ENCODE measurements at regions not wholly inside any gene's neighbourhood (a gene's known extent, or its start where the extent isn't known, plus 50 kb on each side); places are given as distances from the start of the nearest gene placed in this dataset.

DNA sequence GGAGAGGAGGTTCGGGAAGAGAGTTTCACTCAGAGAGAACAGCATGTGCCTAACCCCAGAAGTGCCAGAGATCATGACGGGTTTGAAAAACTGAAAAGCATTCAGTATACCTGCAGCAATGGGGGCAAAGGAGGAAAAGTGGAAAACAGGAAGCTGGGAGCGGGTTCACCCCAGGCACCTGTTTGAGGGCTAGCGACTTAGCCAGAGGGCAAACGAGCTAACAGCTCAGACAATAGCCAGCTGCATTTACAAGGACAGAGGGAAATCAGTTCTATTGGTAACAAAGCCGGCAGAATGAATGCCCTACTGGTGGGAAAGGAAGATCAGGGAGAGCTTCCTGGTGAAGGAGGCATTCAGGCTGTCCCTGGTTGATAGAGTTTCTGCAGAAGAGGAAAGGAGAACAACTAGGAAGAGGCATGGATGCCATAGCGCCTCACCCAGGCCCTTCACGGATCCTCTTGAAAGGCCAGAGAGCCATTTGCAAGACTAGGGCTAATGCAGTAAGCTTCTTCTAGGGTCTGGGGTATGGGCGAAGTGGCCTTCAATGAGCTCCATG is 141.7 kb upstream of the ADRA1B start:
- DNase-seq (ENCODE audit: low read depth), result no peak
- no peak overlapping the region for H3K4me3 ChIP-seq (ENCODE audit: low read depth, low read length)
- TF ChIP-seq, protein P1, sequence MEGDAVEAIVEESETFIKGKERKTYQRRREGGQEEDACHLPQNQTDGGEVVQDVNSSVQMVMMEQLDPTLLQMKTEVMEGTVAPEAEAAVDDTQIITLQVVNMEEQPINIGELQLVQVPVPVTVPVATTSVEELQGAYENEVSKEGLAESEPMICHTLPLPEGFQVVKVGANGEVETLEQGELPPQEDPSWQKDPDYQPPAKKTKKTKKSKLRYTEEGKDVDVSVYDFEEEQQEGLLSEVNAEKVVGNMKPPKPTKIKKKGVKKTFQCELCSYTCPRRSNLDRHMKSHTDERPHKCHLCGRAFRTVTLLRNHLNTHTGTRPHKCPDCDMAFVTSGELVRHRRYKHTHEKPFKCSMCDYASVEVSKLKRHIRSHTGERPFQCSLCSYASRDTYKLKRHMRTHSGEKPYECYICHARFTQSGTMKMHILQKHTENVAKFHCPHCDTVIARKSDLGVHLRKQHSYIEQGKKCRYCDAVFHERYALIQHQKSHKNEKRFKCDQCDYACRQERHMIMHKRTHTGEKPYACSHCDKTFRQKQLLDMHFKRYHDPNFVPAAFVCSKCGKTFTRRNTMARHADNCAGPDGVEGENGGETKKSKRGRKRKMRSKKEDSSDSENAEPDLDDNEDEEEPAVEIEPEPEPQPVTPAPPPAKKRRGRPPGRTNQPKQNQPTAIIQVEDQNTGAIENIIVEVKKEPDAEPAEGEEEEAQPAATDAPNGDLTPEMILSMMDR (conservative IDR thresholded peaks at IDR 0.05; ENCODE audit: low read depth, low read length), result no peak

DNA sequence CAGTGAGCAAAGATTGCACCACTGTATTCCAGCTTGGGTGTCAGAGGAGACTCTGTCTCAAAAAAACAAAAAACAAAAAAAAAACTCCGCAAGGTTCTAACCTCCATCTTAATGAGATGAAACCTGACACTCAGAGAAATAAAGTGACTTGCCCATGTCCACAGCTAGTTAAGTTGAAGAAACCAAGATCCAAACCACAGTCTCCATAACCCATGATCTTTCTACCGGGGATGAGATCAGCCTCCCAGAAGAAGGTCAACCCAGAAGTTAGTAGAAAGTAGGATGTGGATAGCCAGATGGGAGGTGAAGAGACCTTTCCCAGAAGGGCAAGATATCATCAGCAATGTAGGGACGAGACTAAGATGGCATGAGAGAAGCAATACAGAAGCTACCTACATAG is 140.4 kb upstream of the ADRA1B start:
- TF ChIP-seq, protein P1 (conservative IDR thresholded peaks at IDR 0.05; ENCODE audit: low read depth, low read length), result no peak
- H3K4me3 ChIP-seq (ENCODE audit: low read depth, low read length), result no peak overlapping the region
- DNase-seq (ENCODE audit: low read depth), result no peak

DNA sequence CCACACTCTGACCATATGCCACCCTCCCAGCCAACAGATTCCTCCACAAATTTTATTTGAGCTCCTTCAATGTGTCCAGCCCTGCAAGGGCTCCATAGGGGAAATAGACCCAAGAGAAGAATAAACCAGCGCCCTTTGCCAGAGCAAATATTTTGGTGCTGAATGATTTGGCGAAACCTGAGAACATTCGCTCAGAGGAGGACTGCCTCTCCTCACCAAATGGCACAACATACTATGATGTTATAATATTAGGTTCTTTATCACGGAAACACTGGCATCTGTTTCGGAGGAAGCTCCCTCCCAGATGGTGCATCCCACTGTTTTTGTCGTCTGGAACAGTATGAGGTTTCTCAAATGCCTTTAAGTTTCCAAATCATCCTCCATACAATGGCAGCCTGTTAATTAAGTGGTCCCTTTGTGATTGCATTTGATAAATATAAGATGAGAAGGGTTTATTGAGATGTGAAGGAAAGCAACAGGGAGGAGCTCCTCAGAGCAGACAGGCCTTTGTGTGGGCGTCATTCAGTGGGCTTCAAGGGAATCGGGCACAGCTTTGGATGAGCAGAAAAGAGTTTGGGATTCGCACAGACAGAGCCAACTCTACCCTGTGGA is 139.1 kb upstream of the ADRA1B start:
- H3K4me3 ChIP-seq (ENCODE audit: low read depth, low read length), result no peak overlapping the region
- TF ChIP-seq, protein P1 (conservative IDR thresholded peaks at IDR 0.05; ENCODE audit: low read depth, low read length), result no peak
- no peak for DNase-seq (ENCODE audit: low read depth)

DNA sequence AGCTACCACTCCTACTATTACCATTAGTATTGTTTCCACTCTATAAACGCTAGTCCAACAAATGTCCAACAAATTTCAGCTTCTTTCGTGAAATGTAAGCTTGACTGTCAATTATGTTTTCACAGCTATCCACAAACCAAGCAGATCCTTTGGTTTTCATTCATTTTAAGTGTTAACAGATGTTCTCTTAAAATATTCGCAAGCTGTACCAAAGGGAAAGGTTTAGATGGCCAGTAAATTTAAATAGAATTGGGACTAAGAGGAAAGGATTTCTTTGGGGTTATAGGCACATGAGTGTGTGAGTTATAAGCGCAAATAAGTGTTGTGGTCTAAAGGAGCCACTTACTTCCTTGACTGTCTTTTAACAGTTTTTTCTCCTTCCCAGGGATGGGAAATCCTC is 136.8 kb upstream of the ADRA1B start:
- H3K4me3 ChIP-seq (ENCODE audit: low read depth, low read length), result no peak overlapping the region
- TF ChIP-seq, protein P1 (conservative IDR thresholded peaks at IDR 0.05; ENCODE audit: low read depth, low read length), result no peak
- DNase-seq (ENCODE audit: low read depth), result no peak

DNA sequence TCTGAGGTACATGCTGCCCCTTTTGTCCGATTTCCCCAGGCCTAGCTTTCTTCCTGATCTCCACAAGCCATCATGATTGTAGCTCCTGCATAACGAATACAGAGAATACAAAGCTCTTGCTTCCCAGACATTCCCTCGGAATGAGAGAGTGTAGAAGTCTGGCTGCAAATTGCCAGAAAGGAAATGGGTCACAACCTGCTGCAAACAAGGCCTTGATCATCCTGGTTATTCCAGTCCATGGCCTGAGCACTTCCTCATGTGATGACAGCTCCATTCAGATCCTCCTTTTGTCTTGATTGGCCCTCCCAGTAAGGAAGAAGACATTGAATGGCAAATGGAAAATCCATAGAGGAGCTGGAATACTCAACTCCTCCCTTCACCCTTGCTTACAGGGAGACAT is 136.0 kb upstream of the ADRA1B start:
- no peak for DNase-seq (ENCODE audit: low read depth)
- TF ChIP-seq, protein P1 (conservative IDR thresholded peaks at IDR 0.05; ENCODE audit: low read depth, low read length), result no peak
- H3K4me3 ChIP-seq (ENCODE audit: low read depth, low read length), result no peak overlapping the region

DNA sequence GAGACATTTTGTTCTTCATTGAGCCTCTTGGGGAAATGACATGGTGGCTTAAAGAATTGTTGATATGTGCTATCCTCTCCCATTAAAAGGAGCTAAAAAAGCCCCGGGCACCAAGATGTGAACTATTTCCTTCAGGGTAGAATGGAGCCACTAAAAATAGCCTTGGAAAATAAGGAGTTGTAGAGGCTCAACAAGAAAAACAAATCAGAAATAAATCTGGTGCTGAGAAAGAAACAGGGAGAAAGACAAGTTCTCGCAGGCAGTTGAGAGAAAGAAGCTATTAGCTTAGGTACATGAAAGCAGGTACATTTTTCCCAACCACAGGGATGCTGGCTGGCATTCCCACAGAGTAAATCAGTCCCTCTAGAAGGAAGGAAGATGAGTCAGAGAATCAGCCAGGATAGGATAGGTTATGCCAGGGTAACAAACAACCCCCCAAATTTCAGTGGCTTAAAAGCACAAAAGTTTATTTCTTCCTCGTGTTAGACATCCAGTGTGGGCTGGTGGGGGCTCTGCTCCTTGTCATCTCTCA is 134.6 kb upstream of the ADRA1B start:
- no peak for DNase-seq (ENCODE audit: low read depth)
- TF ChIP-seq, protein P1 (conservative IDR thresholded peaks at IDR 0.05; ENCODE audit: low read depth, low read length), result no peak
- no peak overlapping the region for H3K4me3 ChIP-seq (ENCODE audit: low read depth, low read length)
